Neural crest cell (in vitro differentiated cells): ENCODE measurements at regions not wholly inside any gene's neighbourhood (a gene's known extent, or its start where the extent isn't known, plus 50 kb on each side); places are given as distances from the start of the nearest gene placed in this dataset.

Experiments used
- DNase-seq: peaks from one replicate; pipeline ENCODE4 v3.0.0; 2021; ENCODE audit warnings: low read depth, mixed read lengths, low spot score
- H3K27ac Mint-ChIP-seq: one replicate; pipeline ENCODE4 v1.8.0; 2021; ENCODE audit warnings: mild to moderate bottlenecking, mixed read lengths; ENCODE audit not compliant: unreplicated experiment
- H3K27me3 Mint-ChIP-seq: 2 replicates; pipeline ENCODE4 v1.8.0; 2021; ENCODE audit warnings: low read depth, mild to moderate bottlenecking, mixed read lengths
- H3K36me3 Mint-ChIP-seq: 2 replicates; pipeline ENCODE4 v1.8.0; 2021; ENCODE audit warnings: low read depth, mild to moderate bottlenecking, mixed read lengths
- H3K4me1 Mint-ChIP-seq: 2 replicates; pipeline ENCODE4 v1.8.0; 2021; ENCODE audit warnings: mixed read lengths
- H3K4me3 Mint-ChIP-seq: one replicate; pipeline ENCODE4 v1.8.0; 2021; ENCODE audit warnings: mild to moderate bottlenecking, mixed read lengths
- H3K9me3 Mint-ChIP-seq: 2 replicates; pipeline ENCODE4 v1.8.0; 2021; ENCODE audit warnings: mixed read lengths
- CTCF ChIP-seq: fragments of 200-600 bp; sonication (generic); conservative IDR thresholded peaks from 2 replicates; pipeline ENCODE4 v1.5.0; 2021; ENCODE audit warnings: antibody characterized with exemption, mild to moderate bottlenecking

GRCh38 chr17:15036238-15036637 is 228.9 kb downstream of the PMP22 start:
- Mint-ChIP-seq H3K4me1 (peaks cover 26% of the 10 kb centered on the region), H3K4me3 (no peak overlapping the region), H3K27me3 (no peaks in the 10 kb centered on the region), H3K27ac (no peak overlapping the region), H3K36me3 (no peaks in the 10 kb centered on the region), H3K9me3 (no peaks in the 10 kb centered on the region)
- no peak for DNase-seq
- TF ChIP-seq CTCF = no peak

- no peaks in the 10 kb centered on the region for H3K9me3 Mint-ChIP-seq
- no peaks in the 10 kb centered on the region for H3K36me3 Mint-ChIP-seq
- no peak for TF ChIP-seq CTCF
- H3K4me1 Mint-ChIP-seq = peaks cover 22% of the 10 kb centered on the region
- no peak for DNase-seq
- no peak overlapping the region for H3K27ac Mint-ChIP-seq
- no peaks in the 10 kb centered on the region for H3K27me3 Mint-ChIP-seq
- H3K4me3 Mint-ChIP-seq = no peak overlapping the region
Measured at GRCh38 chr17:15031975-15032374, 233.2 kb downstream of the PMP22 start.

GRCh38 chr17:15029469-15029868 is 235.7 kb downstream of the PMP22 start:
- no peak for DNase-seq
- Mint-ChIP-seq H3K4me3 (no peak overlapping the region), H3K27ac (no peak overlapping the region), H3K9me3 (no peaks in the 10 kb centered on the region), H3K4me1 (peaks cover 22% of the 10 kb centered on the region), H3K27me3 (no peaks in the 10 kb centered on the region), H3K36me3 (no peaks in the 10 kb centered on the region)
- TF ChIP-seq CTCF = no peak

- no peaks in the 10 kb centered on the region for H3K36me3 Mint-ChIP-seq
- H3K9me3 Mint-ChIP-seq = no peaks in the 10 kb centered on the region
- H3K4me1 Mint-ChIP-seq = peaks cover 9% of the 10 kb centered on the region
Measured at GRCh38 chr17:15027853-15028252, 237.3 kb downstream of the PMP22 start.

DNA sequence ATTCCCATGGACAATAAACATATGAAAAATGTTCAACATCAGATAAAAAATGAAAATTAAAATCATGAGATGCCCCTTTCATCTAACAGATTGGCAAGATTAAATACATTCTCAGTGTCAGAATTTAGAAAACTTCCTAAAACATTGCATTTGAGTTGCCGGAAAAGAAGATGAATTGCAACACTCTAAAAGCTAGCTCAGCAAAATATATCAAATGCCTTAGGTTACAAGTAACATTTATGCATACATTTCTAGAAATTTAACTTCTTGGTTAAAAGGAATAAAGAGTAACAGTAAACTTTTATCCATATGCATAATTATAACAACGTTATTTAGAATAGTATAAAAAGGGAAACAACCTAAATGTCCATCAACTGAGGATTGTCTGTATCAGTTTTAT is 239.0 kb downstream of the PMP22 start:
- no peak overlapping the region for H3K27ac Mint-ChIP-seq
- no peak for TF ChIP-seq CTCF
- H3K9me3 Mint-ChIP-seq = no peaks in the 10 kb centered on the region
- no peak for DNase-seq
- no peaks in the 10 kb centered on the region for H3K27me3 Mint-ChIP-seq
- H3K36me3 Mint-ChIP-seq = no peaks in the 10 kb centered on the region
- no peak overlapping the region for H3K4me3 Mint-ChIP-seq
- no peaks in the 10 kb centered on the region for H3K4me1 Mint-ChIP-seq

More at GRCh38 chr17:15027853-15028252, 237.3 kb downstream of the PMP22 start:
- TF ChIP-seq CTCF = no peak
- H3K27ac Mint-ChIP-seq = no peak overlapping the region
- no peaks in the 10 kb centered on the region for H3K27me3 Mint-ChIP-seq
- H3K4me3 Mint-ChIP-seq = no peak overlapping the region
- no peak for DNase-seq
